IPS DF 6.9 (cell line): ENCODE measurements at regions not wholly inside any gene's neighbourhood (a gene's known extent, or its start where the extent isn't known, plus 50 kb on each side); places are given as distances from the start of the nearest gene placed in this dataset.

ENCODE experiments used
- DNase-seq: peaks from one replicate; pipeline ENCODE4 v3.0.0-alpha.2; 2013; ENCODE audit warnings: low read depth, low spot score
- H3K27ac ChIP-seq: one replicate; pipeline ENCODE4 v1.5.1; 2013; ENCODE audit warnings: low read length, control low read depth
- H3K27me3 ChIP-seq: 2 replicates; pipeline ENCODE4 v1.6.1; 2013; ENCODE audit warnings: mild to moderate bottlenecking, low read length; ENCODE audit not compliant: control insufficient read depth, insufficient read depth
- H3K36me3 ChIP-seq: 2 replicates; pipeline ENCODE4 v1.6.1; 2013; ENCODE audit warnings: low read length; ENCODE audit not compliant: control insufficient read depth, insufficient read depth
- H3K4me1 ChIP-seq: 2 replicates; pipeline ENCODE4 v1.6.1; 2013; ENCODE audit warnings: low read length; ENCODE audit not compliant: control insufficient read depth, insufficient read depth
- H3K4me3 ChIP-seq: 2 replicates; pipeline ENCODE4 v1.5.1; 2013; ENCODE audit warnings: mild to moderate bottlenecking, low read length
- H3K9me3 ChIP-seq: 2 replicates; pipeline ENCODE4 v1.6.1; 2013; ENCODE audit warnings: low read length, inconsistent platforms; ENCODE audit not compliant: control insufficient read depth, insufficient read depth
- WGBS: extraction: QIAGEN DNeasy Blood & Tissue Kit; methylation state at CpG from one replicate; pipeline ENCODE4 v1.1.7; 2013; ENCODE audit warnings: mixed read lengths, missing lambda C conversion rate; ENCODE audit not compliant: insufficient read length, insufficient coverage; 5-methylcytosine and 5-hydroxymethylcytosine counted together

DNA sequence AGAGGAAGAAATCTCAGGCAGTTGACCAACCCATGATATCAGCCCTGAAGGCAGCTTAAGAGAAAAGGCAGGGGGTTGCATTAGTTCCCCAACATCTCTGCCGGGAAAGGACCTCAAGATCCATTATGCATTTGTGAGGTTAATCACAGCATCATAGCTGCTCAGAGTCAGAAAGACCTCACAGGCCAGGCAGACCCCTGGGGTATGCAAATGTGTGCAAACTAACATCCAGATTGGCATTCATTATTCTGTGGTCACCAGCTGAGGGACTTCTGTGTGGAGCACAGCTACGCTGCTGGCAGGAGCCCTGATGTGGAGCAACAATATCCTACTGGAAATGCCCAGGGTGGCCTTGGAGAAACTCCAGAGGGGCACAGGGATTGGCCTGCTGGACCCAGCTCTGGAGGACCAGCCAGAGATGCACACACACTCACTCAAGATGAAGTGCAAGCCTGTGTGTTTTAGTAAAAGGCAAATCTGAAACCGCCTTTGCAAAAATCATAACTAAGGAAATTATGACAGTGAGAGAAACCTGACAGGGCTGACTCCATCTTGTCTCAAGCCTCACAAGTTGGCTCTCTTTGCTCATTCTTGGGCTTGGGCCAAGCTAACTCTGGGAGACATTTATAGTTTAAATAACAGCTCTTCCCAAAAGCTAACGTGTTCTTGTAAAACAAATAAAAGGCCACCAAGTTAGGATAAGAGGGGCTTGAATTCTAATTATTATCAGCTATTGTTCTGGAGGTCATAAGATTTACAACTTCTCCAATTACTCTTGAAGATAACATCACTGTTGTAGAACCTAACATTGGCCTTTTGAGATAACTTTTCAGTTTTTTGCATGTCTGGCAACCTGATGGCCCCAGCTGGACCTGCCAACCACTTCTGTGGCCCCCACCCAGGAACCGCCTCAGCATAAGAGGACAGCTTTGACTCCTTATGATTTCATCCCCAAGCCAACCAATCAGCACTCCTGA is 257.1 kb downstream of the UACA start:
- Histone ChIP-seq H3K36me3 (no peaks in the 10 kb centered on the region), H3K4me1 (peaks cover 5% of the 10 kb centered on the region), H3K27me3 (no peaks in the 10 kb centered on the region), H3K9me3 (no peaks in the 10 kb centered on the region), H3K4me3 (no peak overlapping the region), H3K27ac (no peak overlapping the region)
- no peak for DNase-seq
- WGBS, result no CpG with 5 or more reads among the region's 5 CpGs

DNA sequence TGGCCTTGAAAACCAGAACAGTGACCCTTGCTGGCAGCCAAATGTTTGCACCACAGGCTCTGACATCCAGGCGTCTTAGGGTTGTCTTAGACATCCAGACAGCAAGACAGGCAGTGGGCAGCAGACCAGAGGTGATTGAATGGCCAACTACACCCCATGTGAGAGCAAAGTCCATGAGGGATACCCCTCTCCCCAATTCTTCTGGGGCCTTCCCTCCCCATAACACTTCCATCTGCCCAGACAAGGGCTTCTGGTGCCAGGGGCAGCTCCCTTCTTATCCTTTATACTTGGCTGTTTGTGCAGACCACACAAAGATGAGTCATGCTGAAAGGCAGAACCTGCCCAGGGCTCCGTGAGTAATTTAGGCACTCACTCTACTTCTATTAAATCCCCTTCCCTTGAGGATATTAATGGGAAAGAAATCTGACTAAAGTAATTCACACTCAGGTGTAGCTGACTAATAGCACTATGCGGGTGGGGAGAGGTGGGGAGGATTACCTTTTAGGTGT is 257.9 kb downstream of the UACA start:
- no CpG with 5 or more reads among the region's 3 CpGs for WGBS
- Histone ChIP-seq H3K27ac (no peak overlapping the region), H3K4me3 (no peak overlapping the region), H3K9me3 (no peaks in the 10 kb centered on the region), H3K27me3 (no peaks in the 10 kb centered on the region), H3K4me1 (peaks cover 5% of the 10 kb centered on the region), H3K36me3 (no peaks in the 10 kb centered on the region)
- no peak for DNase-seq

DNA sequence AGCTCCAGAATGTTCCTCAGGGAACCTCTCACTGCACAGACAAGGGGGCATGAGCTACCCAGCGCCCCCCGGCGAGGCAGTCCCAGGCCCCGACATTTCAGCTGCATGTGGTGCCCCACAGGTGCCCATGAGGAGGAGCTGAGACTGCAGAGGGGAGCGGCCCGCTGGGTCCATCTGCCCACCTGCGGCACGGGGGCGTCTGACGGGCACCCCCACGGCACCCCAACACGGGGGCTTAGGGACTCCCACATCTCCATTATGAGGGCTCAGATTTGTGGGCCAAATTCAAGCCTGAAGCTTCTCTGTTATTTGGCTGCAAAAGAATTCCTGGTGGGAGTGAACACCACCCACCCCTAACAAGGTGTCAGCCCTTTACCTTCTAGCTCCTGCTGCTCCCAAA is 258.4 kb downstream of the UACA start:
- no CpG with 5 or more reads among the region's 12 CpGs for WGBS
- no peak overlapping the region for H3K4me3 ChIP-seq
- H3K4me1 ChIP-seq, result peaks cover 5% of the 10 kb centered on the region
- H3K27me3 ChIP-seq, result no peaks in the 10 kb centered on the region
- H3K27ac ChIP-seq, result no peak overlapping the region
- no peaks in the 10 kb centered on the region for H3K9me3 ChIP-seq
- no peaks in the 10 kb centered on the region for H3K36me3 ChIP-seq
- DNase-seq, result no peak

DNA sequence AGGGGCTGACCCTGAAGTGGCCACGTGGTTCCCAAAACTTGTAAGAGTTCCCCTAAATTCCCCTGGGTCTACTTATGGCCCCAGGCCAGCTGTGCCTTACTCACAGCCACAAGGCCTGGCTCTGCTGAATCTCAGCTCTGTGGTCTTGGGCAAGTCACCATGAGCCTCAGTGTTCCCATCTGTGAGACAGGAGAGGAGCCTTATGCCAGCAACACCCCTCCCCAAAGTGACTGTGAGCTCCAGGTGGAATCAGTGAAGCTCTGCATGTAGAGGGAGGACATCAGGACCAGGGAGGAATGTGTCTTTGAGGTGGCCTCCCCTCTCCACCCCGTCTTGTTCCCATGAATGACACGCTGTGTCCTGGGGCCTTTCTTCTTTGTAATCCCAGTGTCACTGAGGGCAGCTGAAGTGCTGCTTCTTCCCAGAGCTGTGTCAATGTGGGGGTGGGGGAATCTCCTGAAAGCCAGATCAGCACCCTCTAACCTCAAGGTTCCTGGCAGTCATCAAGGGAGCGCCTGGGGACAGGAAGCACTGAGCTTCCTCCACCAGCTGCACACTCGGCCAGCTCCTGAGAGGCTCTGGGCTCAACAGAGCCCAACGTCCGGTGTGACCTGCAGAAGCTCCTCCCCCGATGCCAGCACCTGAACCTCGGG is 258.9 kb downstream of the UACA start:
- H3K9me3 ChIP-seq, result no peaks in the 10 kb centered on the region
- no peak overlapping the region for H3K27ac ChIP-seq
- H3K4me3 ChIP-seq, result no peak overlapping the region
- peaks cover 5% of the 10 kb centered on the region for H3K4me1 ChIP-seq
- DNase-seq, result no peak
- no CpG with 5 or more reads among the region's 9 CpGs for WGBS
- H3K27me3 ChIP-seq, result no peaks in the 10 kb centered on the region
- H3K36me3 ChIP-seq, result no peaks in the 10 kb centered on the region

DNA sequence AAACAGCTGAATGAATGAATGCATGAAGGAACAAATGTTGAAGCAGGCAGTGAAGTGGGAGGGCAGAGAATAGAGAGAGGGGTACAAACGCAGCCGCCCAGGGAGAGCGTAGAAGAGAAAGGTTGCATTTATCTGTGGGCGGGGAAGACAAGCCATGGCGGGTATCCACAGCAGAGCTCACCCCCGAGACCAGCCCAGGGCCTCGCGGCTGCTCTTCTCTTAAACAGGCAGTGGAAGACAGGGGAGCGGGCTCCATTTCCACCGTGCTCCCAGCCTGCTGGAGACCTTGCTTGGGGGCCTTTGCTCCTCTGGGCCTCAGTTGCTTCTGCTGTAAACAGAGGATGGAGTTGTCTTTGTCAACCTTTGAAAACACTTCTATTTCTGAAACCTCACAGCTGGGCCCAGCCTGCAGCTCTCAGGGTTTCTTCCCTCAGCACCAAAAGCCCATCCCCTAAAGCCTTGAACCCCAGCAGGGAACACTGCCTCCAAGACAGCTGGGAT is 259.5 kb downstream of the UACA start:
- Histone ChIP-seq H3K4me1 (peaks cover 5% of the 10 kb centered on the region), H3K27ac (no peak overlapping the region), H3K36me3 (no peaks in the 10 kb centered on the region), H3K4me3 (no peak overlapping the region), H3K9me3 (no peaks in the 10 kb centered on the region), H3K27me3 (no peaks in the 10 kb centered on the region)
- no peak for DNase-seq
- WGBS, result no CpG with 5 or more reads among the region's 10 CpGs

DNA sequence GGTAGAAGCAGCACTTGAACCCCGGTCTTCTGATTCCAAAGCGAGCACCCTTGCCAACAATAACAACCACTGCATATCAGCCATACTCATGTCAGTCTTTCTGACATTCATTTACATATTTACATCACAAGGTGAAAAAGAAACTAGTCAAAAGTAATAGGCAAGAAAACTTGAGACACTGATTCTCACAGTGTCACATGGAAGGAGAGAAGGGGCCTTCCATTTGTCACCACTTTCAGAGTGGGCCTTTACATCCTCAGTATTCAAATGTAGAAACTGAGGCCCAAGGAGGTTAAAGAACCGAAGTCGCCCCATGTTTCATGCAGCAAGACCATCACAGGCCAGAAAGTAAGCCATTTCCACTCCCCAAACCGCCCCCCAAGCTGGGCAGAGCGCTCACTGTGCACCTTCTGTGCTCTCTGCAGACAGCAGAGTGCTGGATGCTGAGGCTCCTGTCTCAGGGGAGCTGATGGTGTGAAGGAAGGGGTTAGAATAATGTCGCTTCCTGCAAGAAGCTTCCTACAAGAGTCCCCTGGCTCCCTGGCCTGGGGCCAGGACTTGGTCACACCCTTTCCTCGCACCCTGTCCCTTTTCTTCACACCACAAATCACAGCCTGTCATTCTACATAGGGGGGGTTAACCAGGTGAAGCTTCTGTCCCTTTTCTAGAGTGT is 260.1 kb downstream of the UACA start:
- DNase-seq, result no peak
- WGBS, result no CpG with 5 or more reads among the region's 8 CpGs
- no peaks in the 10 kb centered on the region for H3K9me3 ChIP-seq
- H3K27ac ChIP-seq, result no peak overlapping the region
- no peak overlapping the region for H3K4me3 ChIP-seq
- H3K4me1 ChIP-seq, result peaks cover 4% of the 10 kb centered on the region; the same call in 1 of the 2 replicates
- H3K27me3 ChIP-seq, result no peaks in the 10 kb centered on the region
- H3K36me3 ChIP-seq, result no peaks in the 10 kb centered on the region

DNA sequence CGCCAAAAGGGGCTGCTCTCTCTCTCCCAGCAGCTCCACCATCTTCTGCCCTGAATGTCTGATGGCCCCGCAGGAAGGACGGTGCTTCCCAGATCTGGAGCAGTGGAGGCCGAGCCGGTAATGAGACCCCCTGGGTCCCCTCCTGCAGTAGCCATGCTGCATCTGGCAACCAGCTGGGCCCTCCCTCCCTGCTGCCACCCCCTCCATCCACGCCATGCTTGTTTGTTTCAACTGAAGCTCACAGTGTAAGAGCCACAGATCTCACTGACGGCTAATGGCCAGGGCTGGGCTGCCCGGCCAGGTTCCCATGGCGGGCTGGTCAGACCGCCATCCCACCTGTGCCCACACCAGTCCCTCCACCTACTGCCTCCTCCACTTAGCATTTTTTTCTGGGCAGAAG is 260.8 kb downstream of the UACA start:
- no peak for DNase-seq
- no CpG with 5 or more reads among the region's 10 CpGs for WGBS
- H3K4me3 ChIP-seq, result no peak overlapping the region
- H3K9me3 ChIP-seq, result no peaks in the 10 kb centered on the region
- H3K27ac ChIP-seq, result no peak overlapping the region
- H3K36me3 ChIP-seq, result no peaks in the 10 kb centered on the region
- no peaks in the 10 kb centered on the region for H3K27me3 ChIP-seq
- H3K4me1 ChIP-seq, result 0 out of 2 replicates have a peak, but pooled peaks cover 4% of the 10 kb centered on the region

DNA sequence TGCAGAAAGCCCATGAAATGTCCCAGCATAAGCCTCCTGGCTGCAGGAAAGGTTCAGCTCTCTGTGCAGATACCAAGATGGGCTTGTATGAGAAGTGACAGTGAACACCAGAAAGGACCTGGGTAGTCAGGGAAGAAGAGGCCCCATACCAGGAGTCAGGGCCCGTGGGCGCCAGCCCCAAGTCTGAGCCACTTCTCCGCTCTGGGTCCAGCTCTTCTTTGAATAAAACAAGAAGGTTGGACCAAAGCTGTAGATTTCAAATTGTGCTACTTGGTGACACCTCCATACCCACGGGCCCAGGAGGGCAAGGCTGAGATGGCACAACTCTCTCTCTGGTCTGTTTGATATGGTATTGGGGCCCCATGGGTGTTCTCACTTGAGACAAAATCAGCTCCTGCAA is 261.5 kb downstream of the UACA start:
- no peak for DNase-seq
- Histone ChIP-seq H3K36me3 (no peaks in the 10 kb centered on the region), H3K4me1 (0 out of 2 replicates have a peak, but pooled peaks cover 4% of the 10 kb centered on the region), H3K27me3 (no peaks in the 10 kb centered on the region), H3K9me3 (no peaks in the 10 kb centered on the region), H3K4me3 (no peak overlapping the region), H3K27ac (no peak overlapping the region)
- no CpG with 5 or more reads among the region's 4 CpGs for WGBS

DNA sequence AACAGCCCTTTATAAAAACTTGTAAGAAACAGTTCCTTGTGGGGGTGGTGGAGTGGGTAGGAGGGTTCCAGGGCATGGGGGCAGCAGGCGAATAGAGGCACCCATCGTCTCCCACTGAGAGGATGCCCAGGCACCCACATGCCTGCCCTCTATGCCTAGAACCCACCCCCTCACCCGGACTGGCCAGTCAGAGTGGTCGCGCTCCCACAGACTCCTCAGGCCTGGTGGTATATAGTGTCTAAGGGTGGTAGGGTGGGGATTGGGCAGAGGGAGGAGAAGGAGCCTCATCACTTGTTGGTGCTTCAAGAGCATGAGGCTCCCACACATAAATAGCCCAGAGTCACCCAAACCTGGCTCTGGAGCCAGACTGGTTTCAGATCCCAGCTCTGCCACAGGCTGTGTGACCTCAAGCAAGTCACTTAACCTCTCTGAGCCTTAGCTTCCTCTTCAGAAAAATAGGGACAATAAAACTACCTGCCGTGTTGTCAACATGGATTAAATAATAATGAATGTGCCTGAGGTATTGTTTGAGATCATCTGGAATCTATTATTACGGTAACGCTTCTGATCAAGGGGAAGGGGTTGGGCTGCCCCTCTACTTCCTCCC is 262.1 kb downstream of the UACA start:
- 0 out of 2 replicates have a peak, but pooled peaks cover 4% of the 10 kb centered on the region for H3K4me1 ChIP-seq
- DNase-seq, result no peak
- no CpG with 5 or more reads among the region's 8 CpGs for WGBS
- H3K36me3 ChIP-seq, result no peaks in the 10 kb centered on the region
- H3K9me3 ChIP-seq, result no peaks in the 10 kb centered on the region
- no peak overlapping the region for H3K27ac ChIP-seq
- no peak overlapping the region for H3K4me3 ChIP-seq
- no peaks in the 10 kb centered on the region for H3K27me3 ChIP-seq

DNA sequence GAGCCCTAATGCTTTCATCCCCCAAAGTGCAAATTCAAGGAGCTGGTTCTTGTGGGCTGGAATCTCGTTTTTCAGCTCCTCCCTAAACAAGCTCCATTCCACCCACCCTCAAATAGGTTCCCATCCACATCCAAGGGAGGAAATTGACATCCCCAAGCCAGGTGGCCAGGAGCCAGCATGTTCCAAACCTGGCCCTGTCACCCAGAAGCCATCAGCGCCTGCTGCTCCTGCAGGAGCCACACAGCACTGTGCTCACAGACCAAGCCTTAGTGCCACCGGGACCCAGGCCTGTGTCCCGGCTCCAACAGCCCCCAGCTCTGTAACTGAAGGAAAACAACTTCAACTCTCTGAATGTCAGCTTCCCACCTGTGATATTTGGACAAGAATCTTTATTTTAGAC is 263.6 kb downstream of the UACA start:
- Histone ChIP-seq H3K27ac (no peak overlapping the region), H3K27me3 (no peaks in the 10 kb centered on the region), H3K4me3 (no peak overlapping the region), H3K36me3 (no peaks in the 10 kb centered on the region), H3K4me1 (0 out of 2 replicates have a peak, but pooled peaks cover 2% of the 10 kb centered on the region), H3K9me3 (no peaks in the 10 kb centered on the region)
- DNase-seq, result no peak
- no CpG with 5 or more reads among the region's 4 CpGs for WGBS
